Osteocyte (in vitro differentiated cells): ENCODE measurements at regions not wholly inside any gene's neighbourhood (a gene's known extent, or its start where the extent isn't known, plus 50 kb on each side); places are given as distances from the start of the nearest gene placed in this dataset.

ENCODE experiments used
- DNase-seq: peaks from one replicate; pipeline ENCODE4 v3.0.0; 2021; ENCODE audit warnings: mixed read lengths; ENCODE audit not compliant: unreplicated experiment; ENCODE audit errors: extremely low spot score
- H3K27ac Mint-ChIP-seq: one replicate; pipeline ENCODE4 v1.8.0; 2021; ENCODE audit warnings: mild to moderate bottlenecking, mixed read lengths; ENCODE audit not compliant: unreplicated experiment
- H3K27me3 Mint-ChIP-seq: one replicate; pipeline ENCODE4 v1.8.0; 2021; ENCODE audit warnings: mixed read lengths; ENCODE audit not compliant: unreplicated experiment
- H3K36me3 Mint-ChIP-seq: one replicate; pipeline ENCODE4 v1.8.0; 2021; ENCODE audit warnings: mixed read lengths; ENCODE audit not compliant: unreplicated experiment
- H3K4me1 Mint-ChIP-seq: one replicate; pipeline ENCODE4 v1.8.0; 2021; ENCODE audit warnings: mixed read lengths; ENCODE audit not compliant: unreplicated experiment
- H3K4me3 Mint-ChIP-seq: one replicate; pipeline ENCODE4 v1.8.0; 2021; ENCODE audit warnings: mild to moderate bottlenecking, moderate library complexity, mixed read lengths; ENCODE audit not compliant: unreplicated experiment
- H3K9me3 Mint-ChIP-seq: one replicate; pipeline ENCODE4 v1.8.0; 2021; ENCODE audit warnings: mixed read lengths; ENCODE audit not compliant: unreplicated experiment
- CTCF ChIP-seq: fragments of 200-600 bp; sonication (generic); IDR thresholded peaks from 2 replicates; pipeline ENCODE4 v1.5.0; 2021; ENCODE audit warnings: antibody characterized with exemption, mild to moderate bottlenecking, moderate library complexity

DNA sequence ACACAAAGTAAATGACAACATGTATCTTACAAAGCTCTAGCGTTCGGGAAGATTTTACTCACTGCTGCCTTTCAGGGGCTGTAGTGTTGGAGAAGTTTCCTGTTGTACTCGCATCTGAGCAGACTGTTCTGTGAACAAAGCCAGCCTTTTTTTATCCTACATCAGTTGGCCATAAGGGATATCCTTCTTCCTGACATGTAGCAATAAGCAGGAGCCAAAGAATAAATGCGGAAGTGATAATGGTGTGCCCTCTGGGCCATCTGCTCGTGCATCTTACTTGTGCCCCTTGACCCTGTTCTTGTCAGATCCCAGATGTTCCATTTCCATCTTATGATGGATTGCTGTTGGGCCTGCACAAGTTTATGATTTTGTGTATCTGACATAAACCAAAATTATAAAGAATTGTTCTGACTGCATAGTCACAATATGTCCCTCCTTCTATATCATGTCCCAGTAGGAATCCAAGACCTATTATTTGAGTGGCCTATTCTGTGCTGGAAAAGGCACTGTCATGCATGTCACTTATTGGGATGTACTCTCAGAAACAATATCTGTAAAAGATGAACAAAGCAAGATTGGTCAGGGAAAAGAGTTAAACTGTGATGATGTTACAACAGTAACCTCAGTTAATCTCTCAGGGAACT lies 631.3 kb downstream of the NSUN3 start:
- Mint-ChIP-seq H3K36me3 (no peaks in the 10 kb centered on the region), H3K4me3 (no peak overlapping the region), H3K27me3 (no peaks in the 10 kb centered on the region), H3K27ac (no peak overlapping the region), H3K9me3 (no peaks in the 10 kb centered on the region), H3K4me1 (no peaks in the 10 kb centered on the region)
- DNase-seq = no peak
- TF ChIP-seq CTCF = no peak

GRCh38 chr3:94694894-94695293 lies 632.0 kb downstream of the NSUN3 start:
- Mint-ChIP-seq H3K9me3 (no peaks in the 10 kb centered on the region), H3K4me1 (no peaks in the 10 kb centered on the region), H3K4me3 (no peak overlapping the region), H3K36me3 (no peaks in the 10 kb centered on the region), H3K27ac (no peak overlapping the region), H3K27me3 (no peaks in the 10 kb centered on the region)
- no peak for TF ChIP-seq CTCF
- no peak for DNase-seq

- DNase-seq = no peak
- Mint-ChIP-seq H3K27ac (no peak overlapping the region), H3K4me1 (no peaks in the 10 kb centered on the region), H3K9me3 (no peaks in the 10 kb centered on the region), H3K27me3 (no peaks in the 10 kb centered on the region), H3K4me3 (no peak overlapping the region), H3K36me3 (no peaks in the 10 kb centered on the region)
- TF ChIP-seq CTCF = no peak
Measured at GRCh38 chr3:94704467-94704866, 641.6 kb downstream of the NSUN3 start.

GRCh38 chr3:94709249-94709902 lies 646.5 kb downstream of the NSUN3 start:
- H3K4me3 Mint-ChIP-seq = no peak overlapping the region
- no peaks in the 10 kb centered on the region for H3K36me3 Mint-ChIP-seq
- no peaks in the 10 kb centered on the region for H3K9me3 Mint-ChIP-seq
- no peak for DNase-seq
- H3K27me3 Mint-ChIP-seq = peaks cover 4% of the 10 kb centered on the region
- no peak for TF ChIP-seq CTCF
- H3K27ac Mint-ChIP-seq = no peak overlapping the region
- H3K4me1 Mint-ChIP-seq = no peaks in the 10 kb centered on the region

GRCh38 chr3:94714194-94714593 lies 651.3 kb downstream of the NSUN3 start:
- no peak for TF ChIP-seq CTCF
- no peak for DNase-seq
- Mint-ChIP-seq H3K4me1 (no peaks in the 10 kb centered on the region), H3K9me3 (no peaks in the 10 kb centered on the region), H3K36me3 (no peaks in the 10 kb centered on the region), H3K27me3 (peaks cover 4% of the 10 kb centered on the region), H3K27ac (no peak overlapping the region), H3K4me3 (no peak overlapping the region)
